Transverse colon (tissue), 3 donors: ENCODE measurements at regions not wholly inside any gene's neighbourhood (a gene's known extent, or its start where the extent isn't known, plus 50 kb on each side); places are given as distances from the start of the nearest gene placed in this dataset.

Source experiments
- CTCF ChIP-seq, 5 experiments: fragments of 200-600 bp in 3 of 5; fragments of 450-650 bp in 2 of 5; sonication (generic) in 3 of 5; IDR thresholded peaks; 1 replicate in 2 of 5; 2 replicates in 3 of 5; pipeline ENCODE4 v1.5.1; 2016 to 2017; ENCODE audit warnings: antibody characterized with exemption in 5 of 5, inconsistent platforms in 3 of 5, mild to moderate bottlenecking in 2 of 5, moderate library complexity in 1 of 5
- EP300 ChIP-seq: sonication (generic); formaldehyde crosslinking; IDR thresholded peaks from one replicate; pipeline ENCODE4 v1.6.1; 2017; ENCODE audit warnings: antibody characterized with exemption, low read depth
- POLR2A ChIP-seq: fragments of 450-650 bp; IDR thresholded peaks from one replicate; pipeline ENCODE4 v1.6.1; 2016; ENCODE audit warnings: antibody characterized with exemption, mild to moderate bottlenecking, moderate library complexity

GRCh38 chr16:26791169-26791568 is 275.6 kb upstream of the C16orf82 start:
- TF ChIP-seq CTCF (IDR thresholded peaks at IDR 0.05) = no peak
- no peak for TF ChIP-seq POLR2A
- TF ChIP-seq EP300 = no peak
